Immature natural killer cell (primary cell): ENCODE measurements at regions not wholly inside any gene's neighbourhood (a gene's known extent, or its start where the extent isn't known, plus 50 kb on each side); places are given as distances from the start of the nearest gene placed in this dataset.

Source experiments
- DNase-seq, 3 donors: peaks; one replicate each; pipeline ENCODE4 v3.0.0; 2022; ENCODE audit warnings: mixed read lengths in 1 of 3
- H3K27ac Mint-ChIP-seq, 6 donors: one replicate each; pipeline ENCODE4 v1.8.0; 2020; ENCODE audit warnings: mixed read lengths in 6 of 6, mild to moderate bottlenecking in 5 of 6, inconsistent platforms in 4 of 6, moderate library complexity in 3 of 6
- H3K27me3 Mint-ChIP-seq, 3 donors: one replicate each; pipeline ENCODE4 v1.8.0; 2020 to 2021; ENCODE audit warnings: low read depth in 3 of 3, mild to moderate bottlenecking in 3 of 3, mixed read lengths in 3 of 3, moderate library complexity in 3 of 3, inconsistent platforms in 1 of 3
- H3K36me3 Mint-ChIP-seq, 3 donors: one replicate each; pipeline ENCODE4 v1.8.0; 2020; ENCODE audit warnings: mixed read lengths in 3 of 3, inconsistent platforms in 2 of 3, mild to moderate bottlenecking in 2 of 3
- H3K4me1 Mint-ChIP-seq, 2 donors: one replicate each; pipeline ENCODE4 v1.8.0; 2020; ENCODE audit warnings: inconsistent platforms in 2 of 2, mild to moderate bottlenecking in 2 of 2, mixed read lengths in 2 of 2, moderate library complexity in 1 of 2
- H3K4me3 Mint-ChIP-seq, 5 donors: one replicate each; pipeline ENCODE4 v1.8.0; 2020; ENCODE audit warnings: mild to moderate bottlenecking in 5 of 5, mixed read lengths in 5 of 5, inconsistent platforms in 3 of 5, moderate library complexity in 3 of 5
- H3K9me3 Mint-ChIP-seq, 6 donors: one replicate each; pipeline ENCODE4 v1.8.0; 2020; ENCODE audit warnings: mild to moderate bottlenecking in 6 of 6, mixed read lengths in 6 of 6, inconsistent platforms in 4 of 6, moderate library complexity in 3 of 6

- Mint-ChIP-seq H3K4me1 (no peaks in the 10 kb centered on the region), H3K27me3 (peaks cover 1 to 4% (median 3%) of the 10 kb centered on the region in 3 donors), H3K36me3 (peaks cover 0 to 10% (median 5%) of the 10 kb centered on the region in 3 donors), H3K4me3 (no peak overlapping the region), H3K27ac (no peak overlapping the region), H3K9me3 (no peaks in the 10 kb centered on the region)
- no peak for DNase-seq
Measured at GRCh38 chr12:89936631-89937030, 228.0 kb upstream of the ATP2B1 start.

DNA sequence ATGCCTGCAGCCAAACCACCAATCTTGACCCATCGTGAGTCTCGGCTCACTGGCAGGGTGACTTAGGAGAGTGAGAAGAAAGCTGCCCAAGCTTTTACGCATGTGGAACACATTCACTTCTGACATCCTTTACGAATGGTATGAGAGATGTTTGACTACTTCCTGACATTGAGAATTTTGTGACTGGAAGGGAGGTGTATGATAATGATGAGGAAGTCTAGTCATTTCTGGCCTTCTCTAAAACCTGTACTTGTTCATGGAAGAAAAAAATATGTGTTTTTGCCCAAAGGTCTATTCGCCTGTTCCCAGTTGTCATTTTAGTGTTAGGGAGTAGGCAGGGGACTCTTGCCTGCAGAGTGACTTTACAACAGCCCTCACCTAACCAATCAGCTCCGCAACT is 227.2 kb upstream of the ATP2B1 start:
- no peaks in the 10 kb centered on the region for H3K9me3 Mint-ChIP-seq
- no peak for DNase-seq
- H3K36me3 Mint-ChIP-seq: peaks cover 0 to 3% (median 2%) of the 10 kb centered on the region in 3 donors
- no peak overlapping the region for H3K4me3 Mint-ChIP-seq
- H3K4me1 Mint-ChIP-seq: no peaks in the 10 kb centered on the region
- H3K27me3 Mint-ChIP-seq: peaks cover 0 to 4% (median 1%) of the 10 kb centered on the region in 3 donors
- H3K27ac Mint-ChIP-seq: no peak overlapping the region

- Mint-ChIP-seq H3K27ac (no peak overlapping the region), H3K27me3 (peaks cover 0 to 4% (median 0%) of the 10 kb centered on the region in 3 donors), H3K9me3 (no peaks in the 10 kb centered on the region), H3K36me3 (no peaks in the 10 kb centered on the region), H3K4me1 (no peaks in the 10 kb centered on the region), H3K4me3 (no peak overlapping the region)
- no peak for DNase-seq
Measured at GRCh38 chr12:89933911-89934310, 225.3 kb upstream of the ATP2B1 start.

GRCh38 chr12:89932954-89933353 is 224.3 kb upstream of the ATP2B1 start:
- Mint-ChIP-seq H3K4me1 (no peaks in the 10 kb centered on the region), H3K27ac (no peak overlapping the region), H3K4me3 (no peak overlapping the region), H3K36me3 (no peaks in the 10 kb centered on the region), H3K27me3 (peaks cover 0 to 4% (median 0%) of the 10 kb centered on the region in 3 donors), H3K9me3 (no peaks in the 10 kb centered on the region)
- DNase-seq: no peak

DNA sequence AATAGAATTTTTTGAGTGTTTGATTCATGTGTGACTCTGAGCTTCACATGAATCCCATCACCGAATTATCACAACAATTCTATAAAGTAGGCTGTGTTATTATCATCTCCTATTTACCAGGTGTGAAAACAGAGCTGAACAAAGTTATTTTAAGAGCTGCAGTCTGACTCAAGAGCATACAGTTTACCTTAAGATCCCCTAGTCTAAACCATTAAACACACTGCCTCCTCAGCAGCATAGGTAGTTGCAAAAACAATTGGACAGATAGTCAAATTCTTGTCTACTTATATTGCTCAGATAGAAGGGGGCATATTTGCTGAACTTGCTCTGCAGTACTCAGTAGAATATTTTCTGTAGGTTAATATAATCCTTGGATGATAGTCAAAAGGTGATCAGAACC is 219.8 kb upstream of the ATP2B1 start:
- no peaks in the 10 kb centered on the region for H3K9me3 Mint-ChIP-seq
- DNase-seq: no peak
- H3K36me3 Mint-ChIP-seq: no peaks in the 10 kb centered on the region
- no peak overlapping the region for H3K4me3 Mint-ChIP-seq
- H3K27ac Mint-ChIP-seq: no peak overlapping the region
- H3K27me3 Mint-ChIP-seq: peaks cover 0 to 2% (median 2%) of the 10 kb centered on the region in 3 donors
- H3K4me1 Mint-ChIP-seq: peaks cover 6% of the 10 kb centered on the region in 2 donors

GRCh38 chr12:89927226-89927698 is 218.6 kb upstream of the ATP2B1 start:
- Mint-ChIP-seq H3K4me3 (no peak overlapping the region), H3K9me3 (no peaks in the 10 kb centered on the region), H3K27ac (peak overlapping the region in 1 of 6 donors; percentile 65), H3K4me1 (peaks cover 6% of the 10 kb centered on the region in 2 donors), H3K36me3 (no peaks in the 10 kb centered on the region), H3K27me3 (peaks cover 0 to 2% (median 2%) of the 10 kb centered on the region in 3 donors)
- no peak for DNase-seq

GRCh38 chr12:89924191-89924590 is 215.6 kb upstream of the ATP2B1 start:
- H3K4me1 Mint-ChIP-seq: peaks cover 6% of the 10 kb centered on the region in 2 donors
- DNase-seq: no peak
- no peaks in the 10 kb centered on the region for H3K9me3 Mint-ChIP-seq
- H3K27me3 Mint-ChIP-seq: peaks cover 0 to 2% (median 2%) of the 10 kb centered on the region in 3 donors
- peaks cover 0 to 4% (median 0%) of the 10 kb centered on the region in 3 donors for H3K36me3 Mint-ChIP-seq
- H3K27ac Mint-ChIP-seq: no peak overlapping the region
- no peak overlapping the region for H3K4me3 Mint-ChIP-seq

DNA sequence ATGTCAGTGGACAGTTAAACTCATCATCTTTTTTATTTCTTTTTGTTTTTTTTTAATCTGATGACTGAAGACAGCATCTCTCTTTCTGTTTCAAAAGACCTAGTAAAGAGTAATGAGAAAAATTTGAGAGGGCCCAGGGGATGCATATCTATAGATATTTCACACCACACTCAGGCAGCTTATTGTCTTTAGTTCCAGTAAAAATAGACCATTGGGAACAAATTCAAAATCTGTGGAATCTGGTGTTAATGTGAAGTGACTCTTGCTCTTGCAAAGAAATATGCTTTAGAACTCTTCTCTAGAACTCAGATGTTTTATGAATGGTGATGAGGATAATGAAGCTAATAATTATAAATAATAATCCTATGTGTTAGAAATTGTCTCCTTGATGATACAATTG is 214.5 kb upstream of the ATP2B1 start:
- DNase-seq: no peak
- Mint-ChIP-seq H3K27ac (no peak overlapping the region), H3K36me3 (peaks cover 0 to 4% (median 0%) of the 10 kb centered on the region in 3 donors), H3K9me3 (no peaks in the 10 kb centered on the region), H3K4me1 (peaks cover 9 to 11% of the 10 kb centered on the region in 2 donors), H3K27me3 (peaks cover 0 to 2% (median 2%) of the 10 kb centered on the region in 3 donors), H3K4me3 (no peak overlapping the region)

GRCh38 chr12:89920866-89921265 is 212.2 kb upstream of the ATP2B1 start:
- H3K27ac Mint-ChIP-seq: no peak overlapping the region
- peaks cover 0 to 4% (median 0%) of the 10 kb centered on the region in 3 donors for H3K36me3 Mint-ChIP-seq
- H3K4me1 Mint-ChIP-seq: peaks cover 4 to 5% of the 10 kb centered on the region in 2 donors
- peaks cover 0 to 2% (median 0%) of the 10 kb centered on the region in 3 donors for H3K27me3 Mint-ChIP-seq
- no peak for DNase-seq
- no peak overlapping the region for H3K4me3 Mint-ChIP-seq
- H3K9me3 Mint-ChIP-seq: no peaks in the 10 kb centered on the region

- Mint-ChIP-seq H3K27ac (no peak overlapping the region), H3K4me3 (no peak overlapping the region), H3K4me1 (peaks cover 4 to 5% of the 10 kb centered on the region in 2 donors), H3K9me3 (no peaks in the 10 kb centered on the region), H3K36me3 (peaks cover 0 to 4% (median 0%) of the 10 kb centered on the region in 3 donors), H3K27me3 (no peaks in the 10 kb centered on the region)
- DNase-seq: no peak
Measured at GRCh38 chr12:89919241-89919906, 210.7 kb upstream of the ATP2B1 start.

DNA sequence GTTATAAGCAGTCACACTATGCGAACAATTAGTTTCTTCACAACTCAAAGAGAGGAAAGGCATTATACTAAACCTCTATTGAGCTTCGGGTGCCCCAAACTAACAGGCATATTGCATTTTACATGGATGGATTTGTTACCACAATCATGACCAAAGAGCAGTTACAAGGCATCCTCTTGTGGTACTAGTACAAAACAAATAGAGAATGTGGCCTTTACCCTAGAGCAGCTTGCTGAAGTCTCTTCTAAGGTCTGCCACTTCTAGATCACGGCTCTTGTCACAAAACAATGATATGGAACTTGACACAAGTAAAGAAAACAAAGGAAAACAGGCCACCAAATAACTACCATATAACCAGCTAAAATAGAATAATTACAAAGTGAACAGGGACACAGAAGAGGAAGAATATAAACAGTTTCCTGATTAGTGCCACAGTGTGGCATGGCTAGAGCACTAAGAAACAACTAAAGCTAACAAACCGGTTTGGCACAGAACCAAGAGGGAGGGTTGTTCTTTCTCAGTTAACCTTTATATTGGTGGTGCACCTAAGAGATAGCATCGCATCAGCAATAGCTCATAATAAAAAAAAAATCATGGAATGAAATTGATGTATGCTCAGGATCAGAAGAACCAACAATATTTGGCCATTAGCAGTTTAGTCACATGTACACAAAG is 209.7 kb upstream of the ATP2B1 start:
- Mint-ChIP-seq H3K9me3 (peaks cover 0 to 2% (median 0%) of the 10 kb centered on the region in 6 donors), H3K27me3 (no peaks in the 10 kb centered on the region), H3K4me3 (no peak overlapping the region), H3K4me1 (peaks cover 4 to 5% of the 10 kb centered on the region in 2 donors), H3K36me3 (peaks cover 0 to 4% (median 0%) of the 10 kb centered on the region in 3 donors), H3K27ac (peak overlapping the region in 2 of 6 donors; percentile 41 to 44)
- no peak for DNase-seq

DNA sequence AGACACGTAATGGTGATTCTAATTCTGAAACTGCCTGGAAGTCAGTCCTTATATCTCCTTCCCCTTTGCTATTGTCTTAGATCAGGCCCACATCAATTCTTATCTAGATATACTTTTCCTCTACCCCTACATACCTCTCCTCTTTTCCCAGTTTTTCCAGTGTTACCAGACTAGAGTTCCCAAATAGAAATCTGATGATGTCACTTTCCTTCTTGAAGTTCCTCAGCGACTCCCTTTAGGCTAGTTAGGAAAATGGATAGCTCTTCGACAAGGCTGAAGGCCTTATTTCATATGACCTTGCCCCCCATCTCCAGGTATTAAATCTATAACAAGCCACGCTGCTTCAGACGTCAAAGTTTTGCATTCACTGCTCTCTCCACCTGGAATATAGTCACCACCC is 201.1 kb upstream of the ATP2B1 start:
- Mint-ChIP-seq H3K36me3 (peaks cover 0 to 18% (median 7%) of the 10 kb centered on the region in 3 donors), H3K9me3 (peaks cover 0 to 2% (median 0%) of the 10 kb centered on the region in 6 donors), H3K4me1 (no peaks in the 10 kb centered on the region), H3K4me3 (no peak overlapping the region), H3K27ac (no peak overlapping the region), H3K27me3 (peaks cover 0 to 2% (median 2%) of the 10 kb centered on the region in 3 donors)
- DNase-seq: no peak

- H3K36me3 Mint-ChIP-seq: peaks cover 0 to 15% (median 5%) of the 10 kb centered on the region in 3 donors
- peaks cover 0 to 2% (median 0%) of the 10 kb centered on the region in 6 donors for H3K9me3 Mint-ChIP-seq
- H3K27me3 Mint-ChIP-seq: peaks cover 0 to 2% (median under 1%) of the 10 kb centered on the region in 3 donors
- no peak for DNase-seq
- no peak overlapping the region for H3K4me3 Mint-ChIP-seq
- H3K4me1 Mint-ChIP-seq: no peaks in the 10 kb centered on the region
- no peak overlapping the region for H3K27ac Mint-ChIP-seq
Measured at GRCh38 chr12:89907659-89908058, 199.0 kb upstream of the ATP2B1 start.

DNA sequence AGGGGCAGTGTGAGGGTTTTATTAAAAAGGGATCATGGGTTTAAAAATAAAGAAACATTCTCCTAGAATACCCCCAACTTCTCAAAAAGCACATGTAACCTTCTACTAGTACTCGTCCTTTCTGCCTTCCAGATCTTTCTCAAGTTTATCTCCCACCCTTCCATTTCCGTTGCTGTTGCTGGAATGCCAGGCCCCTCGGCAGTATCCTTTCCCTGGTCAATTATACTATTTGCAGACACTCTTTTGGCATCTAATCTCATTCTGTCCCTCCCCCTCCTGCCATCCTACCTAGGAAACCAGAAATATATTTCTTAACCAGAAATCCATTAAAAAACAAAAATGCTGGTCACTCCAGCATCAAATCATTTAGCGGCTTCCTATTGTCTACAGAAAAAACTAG is 198.2 kb upstream of the ATP2B1 start:
- Mint-ChIP-seq H3K27me3 (no peaks in the 10 kb centered on the region), H3K9me3 (peaks cover 0 to 2% (median 0%) of the 10 kb centered on the region in 6 donors), H3K4me3 (no peak overlapping the region), H3K36me3 (peaks cover 0 to 12% (median 0%) of the 10 kb centered on the region in 3 donors), H3K27ac (no peak overlapping the region), H3K4me1 (no peaks in the 10 kb centered on the region)
- no peak for DNase-seq
